SU-DHL-6 (cell line): ENCODE measurements at regions not wholly inside any gene's neighbourhood (a gene's known extent, or its start where the extent isn't known, plus 50 kb on each side); places are given as distances from the start of the nearest gene placed in this dataset.

ENCODE experiments used
- CTCF ChIP-seq: fragments of 200-600 bp; sonication (generic); IDR thresholded peaks from one replicate; pipeline ENCODE4 v1.5.1; 2017; ENCODE audit warnings: antibody characterized with exemption, mild to moderate bottlenecking, low read length, moderate library complexity; ENCODE audit not compliant: insufficient read depth, poor library complexity, severe bottlenecking
- EZH2phosphoT487 ChIP-seq: fragments of 200-600 bp; sonication (generic), shearing (Covaris generic); conservative IDR thresholded peaks from 2 replicates; pipeline ENCODE4 v1.6.1; 2018; ENCODE audit warnings: mild to moderate bottlenecking, antibody characterized with exemption, low read length, moderate library complexity, mixed read lengths

GRCh38 chr1:82411605-82412004 lies 610.9 kb downstream of the ADGRL2 start:
- TF ChIP-seq CTCF = no peak
- no peak for TF ChIP-seq EZH2phosphoT487
